SK-N-SH (cell line): ENCODE measurements at regions not wholly inside any gene's neighbourhood (a gene's known extent, or its start where the extent isn't known, plus 50 kb on each side); places are given as distances from the start of the nearest gene placed in this dataset.
A peak's percentile ranks its signal among the peaks of the same experiment; 100 is the strongest.

Experiments
- CTCF ChIA-PET: fragments of 300-600, 350-600 bp; formaldehyde crosslinking; extraction: SDS; loops from one replicate; lab custom pipeline; 2021; lab: Yijun Ruan, JAX
- POLR2A ChIA-PET: fragments of 350-600 bp; sonication (Branson Sonifier 250); formaldehyde crosslinking; extraction: SDS; loops from one replicate; lab custom pipeline; 2020; ENCODE audit warnings: antibody characterized with exemption, inconsistent platforms; lab: Yijun Ruan, JAX
- DNase-seq: peaks from one replicate; pipeline ENCODE4 v3.0.0; 2012
- H2AFZ ChIP-seq: fragments of 200-600 bp; sonication (generic); 2 replicates; pipeline ENCODE4 v1.8.1; 2016; ENCODE audit warnings: antibody characterized with exemption, mild to moderate bottlenecking, low read depth
- H3F3A ChIP-seq: fragments of 200-600 bp; sonication (generic); replicated peaks from 2 replicates; pipeline ENCODE3; 2016; ENCODE audit warnings: antibody characterized with exemption, mild to moderate bottlenecking; ENCODE audit not compliant: insufficient read depth
- H3K27ac ChIP-seq, 2 experiments: fragments of 200-500 bp in 1 of 2; fragments of 200-600 bp in 1 of 2; sonication (Bioruptor generic) in 1 of 2; sonication (generic), shearing (Covaris generic) in 1 of 2; 2 replicates each; pipeline versions ENCODE4 v1.5.1 to v1.6.1; 2014 to 2016; ENCODE audit warnings: low read depth in 2 of 2, inconsistent platforms in 1 of 2, low read length in 1 of 2, mild to moderate bottlenecking in 1 of 2, mixed read lengths in 1 of 2
- H3K27me3 ChIP-seq: fragments of 200-600 bp; sonication (generic), shearing (Covaris generic); 2 replicates; pipeline ENCODE4 v1.6.1; 2016; ENCODE audit warnings: mixed run types; ENCODE audit not compliant: insufficient read depth
- H3K36me3 ChIP-seq, 2 experiments: fragments of 200-500 bp in 1 of 2; fragments of 200-600 bp in 1 of 2; sonication (Bioruptor generic) in 1 of 2; sonication (generic) in 1 of 2; replicated peaks in 1 of 2; 2 replicates each; pipeline versions ENCODE3 to v1.5.1; 2014 to 2016; ENCODE audit warnings: low read length in 1 of 2, mild to moderate bottlenecking in 1 of 2; ENCODE audit not compliant: insufficient read depth in 2 of 2, control insufficient read depth in 1 of 2
- H3K4me1 ChIP-seq, 2 experiments: fragments of 200-500 bp in 1 of 2; fragments of 200-600 bp in 1 of 2; sonication (Bioruptor generic) in 1 of 2; sonication (generic), shearing (Covaris generic) in 1 of 2; 2 replicates each; pipeline versions ENCODE4 v1.5.1 to v1.6.1; 2014 to 2016; ENCODE audit warnings: low read depth in 1 of 2, low read length in 1 of 2, mixed run types in 1 of 2; ENCODE audit not compliant: insufficient read depth in 2 of 2, control insufficient read depth in 1 of 2
- H3K4me2 ChIP-seq: fragments of 200-600 bp; sonication (generic), shearing (Covaris generic); 2 replicates; pipeline ENCODE4 v1.6.1; 2017; ENCODE audit warnings: mixed run types
- H3K4me3 ChIP-seq, 2 experiments: fragments of 200-500 bp in 1 of 2; fragments of 200-600 bp in 1 of 2; sonication (Bioruptor generic) in 1 of 2; sonication (generic), shearing (Covaris generic) in 1 of 2; 2 replicates each; pipeline versions ENCODE4 v1.5.1 to v1.8.1; 2014 to 2016; ENCODE audit warnings: low read depth in 2 of 2, inconsistent platforms in 1 of 2, low read length in 1 of 2, mild to moderate bottlenecking in 1 of 2, mixed read lengths in 1 of 2, moderate library complexity in 1 of 2
- H3K79me2 ChIP-seq: fragments of 200-600 bp; sonication (generic); 2 replicates; pipeline ENCODE4 v1.8.1; 2017; ENCODE audit warnings: mild to moderate bottlenecking; ENCODE audit not compliant: insufficient read depth
- H3K9ac ChIP-seq: fragments of 200-600 bp; sonication (generic); 2 replicates; pipeline ENCODE4 v1.6.1; 2017; ENCODE audit warnings: mixed run types
- H3K9me2 ChIP-seq: fragments of 200-600 bp; sonication (generic); 2 replicates; pipeline ENCODE4 v1.6.1; 2017; ENCODE audit warnings: mixed run types
- H3K9me3 ChIP-seq: fragments of 200-600 bp; sonication (generic); 2 replicates; pipeline ENCODE4 v1.6.1; 2017; ENCODE audit warnings: mixed run types, mild to moderate bottlenecking, moderate library complexity
- H4K20me1 ChIP-seq: fragments of 200-600 bp; sonication (generic); 2 replicates; pipeline ENCODE4 v1.6.1; 2017; ENCODE audit warnings: mild to moderate bottlenecking, mixed run types; ENCODE audit not compliant: insufficient read depth
- CTCF ChIP-seq: fragments of 200-600 bp; sonication (generic); IDR thresholded peaks from 2 replicates; pipeline ENCODE4 v1.6.1; 2017; ENCODE audit warnings: antibody characterized with exemption, mild to moderate bottlenecking, moderate library complexity
- GATA2 ChIP-seq: sonication (generic); formaldehyde crosslinking; IDR thresholded peaks from 2 replicates; pipeline ENCODE4 v1.5.0; 2020; ENCODE audit warnings: mild to moderate bottlenecking, missing genetic modification reagents
- MEF2A ChIP-seq: IDR thresholded peaks from 2 replicates; pipeline ENCODE4 v1.4.0; 2012; ENCODE audit warnings: low read depth, borderline replicate concordance
- NFIC ChIP-seq: IDR thresholded peaks from 2 replicates; pipeline ENCODE4 v1.4.0; 2012; ENCODE audit warnings: borderline replicate concordance
- RAD21 ChIP-seq: IDR thresholded peaks from 2 replicates; pipeline ENCODE4 v1.6.1; 2012; ENCODE audit warnings: mild to moderate bottlenecking, low read length
- RCOR1 ChIP-seq: fragments of 150-350 bp; IDR thresholded peaks from 2 replicates; pipeline ENCODE4 v1.6.1; 2017; ENCODE audit warnings: antibody characterized with exemption, low read length
- SIN3A ChIP-seq: IDR thresholded peaks from 2 replicates; pipeline ENCODE4 v1.6.1; 2012; ENCODE audit warnings: low read depth, mild to moderate bottlenecking, low read length, moderate library complexity, borderline replicate concordance
- TEAD4 ChIP-seq: IDR thresholded peaks from 2 replicates; pipeline ENCODE4 v1.4.0; 2012; ENCODE audit warnings: mild to moderate bottlenecking, borderline replicate concordance; ENCODE audit not compliant: insufficient read depth
- USF2 ChIP-seq: fragments of 150-350 bp; IDR thresholded peaks from 2 replicates; pipeline ENCODE4 v1.6.1; 2017; ENCODE audit warnings: antibody characterized with exemption, low read length, low read depth, borderline replicate concordance
- YY1 ChIP-seq: IDR thresholded peaks from 2 replicates; pipeline ENCODE4 v1.4.0; 2012; ENCODE audit warnings: low read depth, mild to moderate bottlenecking
- WGBS: methylation state at CpG from one replicate; pipeline ENCODE4 v1.1.6; 2017; ENCODE audit warnings: low lambda C conversion rate; 5-methylcytosine and 5-hydroxymethylcytosine counted together
- TF ChIP-seq, protein P1 (sequence below): IDR thresholded peaks from 2 replicates; pipeline ENCODE4 v1.4.0; 2012; ENCODE audit warnings: low read depth, borderline replicate concordance
- TF ChIP-seq, protein P2 (sequence below): IDR thresholded peaks from 2 replicates; pipeline ENCODE4; 2012
- TF ChIP-seq, protein P3 (sequence below): IDR thresholded peaks from 2 replicates; pipeline ENCODE4 v1.4.0; 2012; ENCODE audit warnings: low read depth

- Histone ChIP-seq H3K4me3 (no peak overlapping the region), H3K9ac (no peak overlapping the region), H3K4me2 (no peak overlapping the region), H3K9me3 (no peaks in the 10 kb centered on the region), H3K9me2 (no peaks in the 10 kb centered on the region), H3K4me1 (peaks cover 4 to 20% of the 10 kb centered on the region in 2 experiments; a peak in 2 of 4 replicates), H3K27me3 (no peaks in the 10 kb centered on the region), H3K36me3 (no peaks in the 10 kb centered on the region), H3F3A (no peaks in the 10 kb centered on the region), H3K27ac (no peak overlapping the region), H3K79me2 (no peaks in the 10 kb centered on the region), H4K20me1 (no peaks in the 10 kb centered on the region), H2AFZ (no peak overlapping the region)
- 74% methylated on average over 11 of the region's 11 CpGs for WGBS
- ChIA-PET CTCF (interaction anchor here (0.9 to 7.3 kb wide), 9 partner anchors 9 to 272 kb away, joined by 3 to 72 read pairs (median 6); no protein-coding TSS in a partner anchor), POLR2A (no interaction called here)
- TF ChIP-seq USF2, result no peak
- TF ChIP-seq TEAD4, result no peak
- no peak for TF ChIP-seq NFIC
- TF ChIP-seq YY1, result no peak
- TF ChIP-seq RAD21, result no peak
- TF ChIP-seq, protein P1, sequence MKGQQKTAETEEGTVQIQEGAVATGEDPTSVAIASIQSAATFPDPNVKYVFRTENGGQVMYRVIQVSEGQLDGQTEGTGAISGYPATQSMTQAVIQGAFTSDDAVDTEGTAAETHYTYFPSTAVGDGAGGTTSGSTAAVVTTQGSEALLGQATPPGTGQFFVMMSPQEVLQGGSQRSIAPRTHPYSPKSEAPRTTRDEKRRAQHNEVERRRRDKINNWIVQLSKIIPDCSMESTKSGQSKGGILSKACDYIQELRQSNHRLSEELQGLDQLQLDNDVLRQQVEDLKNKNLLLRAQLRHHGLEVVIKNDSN, result no peak
- TF ChIP-seq, protein P2, sequence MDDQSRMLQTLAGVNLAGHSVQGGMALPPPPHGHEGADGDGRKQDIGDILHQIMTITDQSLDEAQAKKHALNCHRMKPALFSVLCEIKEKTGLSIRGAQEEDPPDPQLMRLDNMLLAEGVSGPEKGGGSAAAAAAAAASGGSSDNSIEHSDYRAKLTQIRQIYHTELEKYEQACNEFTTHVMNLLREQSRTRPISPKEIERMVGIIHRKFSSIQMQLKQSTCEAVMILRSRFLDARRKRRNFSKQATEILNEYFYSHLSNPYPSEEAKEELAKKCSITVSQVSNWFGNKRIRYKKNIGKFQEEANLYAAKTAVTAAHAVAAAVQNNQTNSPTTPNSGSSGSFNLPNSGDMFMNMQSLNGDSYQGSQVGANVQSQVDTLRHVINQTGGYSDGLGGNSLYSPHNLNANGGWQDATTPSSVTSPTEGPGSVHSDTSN, result no peak
- TF ChIP-seq SIN3A, result no peak
- TF ChIP-seq, protein P3, sequence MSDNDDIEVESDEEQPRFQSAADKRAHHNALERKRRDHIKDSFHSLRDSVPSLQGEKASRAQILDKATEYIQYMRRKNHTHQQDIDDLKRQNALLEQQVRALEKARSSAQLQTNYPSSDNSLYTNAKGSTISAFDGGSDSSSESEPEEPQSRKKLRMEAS, result no peak
- TF ChIP-seq GATA2, result peak; percentile 62
- peak; percentile 69; the same call in 1 of the 2 replicates for TF ChIP-seq RCOR1
- TF ChIP-seq MEF2A, result no peak
- TF ChIP-seq CTCF, result no peak
- peak; percentile 39 for DNase-seq
Measured at GRCh38 chr1:181151378-181152326, 63.2 kb downstream of the IER5 start.
